Heart left ventricle (tissue), 16 donors: ENCODE measurements at regions not wholly inside any gene's neighbourhood (a gene's known extent, or its start where the extent isn't known, plus 50 kb on each side); places are given as distances from the start of the nearest gene placed in this dataset.

ENCODE experiments used
- ATAC-seq, 4 donors: fragments of 200-7000 bp; cut with Tn5 transposase; one replicate each; pipeline ENCODE4 v1.9.1; 2020 to 2022; ENCODE audit warnings: moderate library complexity in 4 of 4, mild to moderate bottlenecking in 3 of 4, moderate number of reproducible peaks in 1 of 4
- DNase-seq, 5 donors: peaks; one replicate each; pipeline ENCODE4 v3.0.0-alpha.2; 2020
- H3K27ac ChIP-seq, 12 donors: fragments of 200-600 bp; sonication (generic) in 4 of 12; one replicate each; pipeline versions ENCODE4 v1.5.0 to v1.8.0; 2016 to 2022; ENCODE audit warnings: mild to moderate bottlenecking in 2 of 12
- H3K27me3 ChIP-seq, 9 donors: fragments of 200-600 bp; sonication (generic) in 2 of 9; one replicate each; pipeline versions ENCODE4 v1.5.1 to v1.8.0; 2016 to 2022; ENCODE audit warnings: mild to moderate bottlenecking in 3 of 9
- H3K36me3 ChIP-seq, 9 donors: fragments of 200-600 bp; sonication (generic) in 2 of 9; one replicate each; pipeline versions ENCODE4 v1.5.0 to v1.8.0; 2018 to 2022; ENCODE audit warnings: mild to moderate bottlenecking in 2 of 9
- H3K4me1 ChIP-seq, 12 donors: fragments of 200-600 bp; sonication (generic) in 4 of 12; one replicate each; pipeline versions ENCODE4 v1.5.0 to v1.8.0; 2016 to 2022; ENCODE audit warnings: mild to moderate bottlenecking in 3 of 12
- H3K4me3 ChIP-seq, 12 donors: fragments of 200-600 bp; sonication (generic) in 4 of 12; one replicate each; pipeline versions ENCODE4 v1.5.0 to v1.8.0; 2017 to 2022; ENCODE audit warnings: mild to moderate bottlenecking in 9 of 12, moderate library complexity in 4 of 12
- H3K9me3 ChIP-seq, 12 donors: fragments of 200-600 bp; sonication (generic) in 4 of 12; one replicate each; pipeline versions ENCODE4 v1.5.0 to v1.8.0; 2016 to 2022; ENCODE audit warnings: mild to moderate bottlenecking in 1 of 12
- CTCF ChIP-seq, 12 donors: fragments of 200-600 bp; sonication (generic) in 4 of 12; IDR thresholded peaks; one replicate each; pipeline versions ENCODE4 v1.5.0 to v1.8.0; 2018 to 2022; ENCODE audit warnings: antibody characterized with exemption in 12 of 12, mild to moderate bottlenecking in 5 of 12
- POLR2A ChIP-seq, 2 donors: fragments of 450-650 bp; IDR thresholded peaks; one replicate each; pipeline ENCODE4 v1.6.1; 2017; ENCODE audit warnings: antibody characterized with exemption in 2 of 2, mild to moderate bottlenecking in 2 of 2, moderate library complexity in 2 of 2
- WGBS, 4 donors: extraction: QIAGEN DNeasy Blood & Tissue Kit in 2 of 4; methylation state at CpG; one replicate each; pipeline versions ENCODE4 v1.1.5 to v1.1.7; 2013 to 2018; 5-methylcytosine and 5-hydroxymethylcytosine counted together
- intact Hi-C, 10 donors: fragments of 100-400 bp; cut with DNase I; formaldehyde crosslinking; loops; one replicate each; pipeline versions ENCODE4 v1.11.1 to v1.14.2; 2022
- donor health status: ischemic (EF 13 %, LVEDD 7.1; RV severe dilation, severe dysfunction).
- donor health status: healthy with polysubstance abuse.
- donor health status: DM: no; HTN: yes; CAD: no.
- donor health status: DM: no; HTN: no; CAD: no.
- donor health status: ischemic (EF 25% LVEDD 6.9; RV normal size, moderate dysfunction).
- donor health status: ischemic (EF 25% LVEDD 5.7; RV mildly dilated, moderate dysfunction).
- donor health status: healthy.
- donor health status: DM: yes; HTN: yes; CAD: no.
- donor health status: ischemic (EF 35%, LVEDD 5.7; RV mildly dilated, moderate dysfunction).
- donor health status: nonischemic (EF 11% LVEDD 7.7; RV severe dilation, severe dysfunction).
- donor health status: DM: yes; HTN: yes; CAD: no.
- donor health status: PGD.
- donor health status: ischemic (EF 29% LVEDD 5.4; RV normal size, mild dysfunction).
- donor health status: nonischemic (EF 23%, LVEDD 6.1; RV moderate dilation, normal function).

GRCh38 chr6:167513778-167514177 is 188.9 kb downstream of the TTLL2 start:
- H3K4me3 ChIP-seq, result no peak overlapping the region
- DNase-seq (no peak), ATAC-seq (no peak)
- H3K9me3 ChIP-seq, result no peaks in the 10 kb centered on the region
- no peaks in the 10 kb centered on the region for H3K4me1 ChIP-seq
- TF ChIP-seq CTCF (IDR thresholded peaks at IDR 0.05) (no peak), POLR2A (IDR thresholded peaks at IDR 0.05) (no peak)
- 65 to 74% (median 67%) methylated on average over 8 to 9 of the region's 9 CpGs for WGBS, 4 donors
- intact Hi-C loops, result no loop called here
- no peaks in the 10 kb centered on the region for H3K36me3 ChIP-seq
- H3K27me3 ChIP-seq, result peaks cover 0 to 3% (median 0%) of the 10 kb centered on the region in 9 donors
- H3K27ac ChIP-seq, result no peak overlapping the region

DNA sequence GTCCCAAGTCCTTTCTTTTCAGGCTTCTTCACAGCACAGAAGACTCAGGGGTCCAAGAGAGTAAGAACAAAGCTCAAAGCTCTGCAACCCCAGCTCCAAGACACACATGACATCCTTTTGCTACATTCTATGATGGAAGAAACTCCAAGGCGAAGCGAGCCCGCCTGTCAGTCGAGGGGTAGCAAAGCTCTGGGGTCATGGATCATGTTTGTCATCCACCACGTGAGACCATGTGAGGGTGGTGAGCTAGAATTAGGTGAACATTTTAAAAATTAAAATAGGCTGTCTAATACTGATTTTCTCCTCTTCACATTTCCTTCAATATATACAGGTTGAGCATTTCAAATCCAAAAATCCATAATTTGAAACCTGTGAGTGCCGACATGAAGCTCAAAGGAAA is 189.6 kb downstream of the TTLL2 start:
- Histone ChIP-seq H3K27me3 (peaks cover 0 to under 1% (median 0%) of the 10 kb centered on the region in 9 donors), H3K27ac (no peak overlapping the region), H3K9me3 (no peaks in the 10 kb centered on the region), H3K36me3 (no peaks in the 10 kb centered on the region), H3K4me3 (no peak overlapping the region), H3K4me1 (no peaks in the 10 kb centered on the region)
- TF ChIP-seq CTCF (IDR thresholded peaks at IDR 0.05) (no peak), POLR2A (IDR thresholded peaks at IDR 0.05) (no peak)
- 95 to 100% (median 97%) methylated on average over 6 of the region's 6 CpGs for WGBS, 4 donors
- ATAC-seq (no peak), DNase-seq (no peak)
- intact Hi-C loops, result no loop called here

GRCh38 chr6:167515873-167516507 is 191.1 kb downstream of the TTLL2 start:
- intact Hi-C loops, result no loop called here
- H3K27ac ChIP-seq, result no peak overlapping the region
- H3K4me3 ChIP-seq, result no peak overlapping the region
- WGBS, 4 donors, result 56 to 62% (median 58%) methylated on average over 4 of the region's 4 CpGs
- DNase-seq, result no peak
- no peak for ATAC-seq
- H3K27me3 ChIP-seq, result no peaks in the 10 kb centered on the region
- no peak for TF ChIP-seq CTCF (IDR thresholded peaks at IDR 0.05)
- no peak for TF ChIP-seq POLR2A (IDR thresholded peaks at IDR 0.05)
- H3K9me3 ChIP-seq, result no peaks in the 10 kb centered on the region
- H3K4me1 ChIP-seq, result no peaks in the 10 kb centered on the region
- no peaks in the 10 kb centered on the region for H3K36me3 ChIP-seq

DNA sequence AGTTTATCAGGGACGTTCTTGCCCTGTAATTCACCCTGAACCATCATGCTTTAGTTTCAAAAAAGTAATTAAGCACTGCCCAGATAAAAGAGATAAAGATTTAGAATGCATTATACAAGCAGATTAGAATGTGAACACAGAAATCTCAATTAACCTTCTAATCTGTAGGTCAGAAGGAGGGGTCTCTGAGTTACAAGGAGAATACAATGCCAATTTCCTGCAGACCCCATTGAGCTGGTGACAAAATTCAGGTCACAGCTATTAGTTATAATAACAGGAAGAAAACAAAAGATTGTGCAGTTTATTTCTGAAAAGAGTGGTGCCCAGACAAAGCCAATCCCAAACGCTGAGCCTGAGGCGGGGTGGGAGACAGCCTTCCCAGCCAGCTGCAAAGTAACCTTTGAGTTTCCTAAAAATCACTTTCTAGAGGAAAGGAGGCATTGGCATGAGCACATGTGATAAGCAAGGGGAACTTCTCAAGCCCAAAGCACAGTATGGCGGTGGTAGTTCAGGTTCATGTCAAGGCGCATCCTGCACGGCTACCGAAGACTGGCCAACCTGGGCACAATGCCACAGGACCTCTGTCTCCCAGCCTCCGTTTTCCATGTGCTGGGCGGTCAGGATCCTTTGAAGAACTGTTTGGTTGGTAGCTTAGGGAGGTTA is 192.5 kb downstream of the TTLL2 start:
- Histone ChIP-seq H3K36me3 (no peaks in the 10 kb centered on the region), H3K27me3 (no peaks in the 10 kb centered on the region), H3K27ac (no peak overlapping the region), H3K9me3 (no peaks in the 10 kb centered on the region), H3K4me3 (no peak overlapping the region), H3K4me1 (no peaks in the 10 kb centered on the region)
- intact Hi-C loops, result no loop called here
- WGBS, 4 donors, result 71 to 80% (median 76%) methylated on average over 9 of the region's 9 CpGs
- DNase-seq (no peak), ATAC-seq (no peak)
- TF ChIP-seq POLR2A (IDR thresholded peaks at IDR 0.05) (no peak), CTCF (IDR thresholded peaks at IDR 0.05) (no peak)
